NCI-H187 (cell line): ENCODE measurements at regions not wholly inside any gene's neighbourhood (a gene's known extent, or its start where the extent isn't known, plus 50 kb on each side); places are given as distances from the start of the nearest gene placed in this dataset.

Source experiments
- DNase-seq, 2 experiments: peaks; one replicate each; lab custom pipeline; 2025; lab: John Stamatoyannopoulos, UW

GRCh38 chr18:22253676-22254075, 84.3 kb downstream of the GATA6 start:
- no peak for DNase-seq

DNA sequence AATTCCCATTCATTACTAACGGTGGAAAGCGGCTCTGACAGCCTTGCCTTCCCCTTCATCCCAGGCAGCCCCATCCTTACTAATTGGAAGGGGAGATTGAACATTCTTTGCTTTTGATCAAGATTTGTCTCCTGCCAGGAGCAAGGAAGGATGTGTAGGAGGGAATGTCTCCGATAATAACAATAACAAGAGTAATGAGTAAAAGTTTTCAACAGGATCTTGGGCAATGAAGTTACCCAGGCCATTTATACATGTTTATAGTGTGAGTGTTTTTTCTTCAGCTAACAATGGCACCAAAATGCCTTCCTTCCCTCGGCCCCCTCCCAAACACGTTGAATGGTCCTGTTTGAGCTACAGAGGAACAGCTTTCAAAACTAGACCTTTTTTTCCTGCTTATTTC, 83.8 kb downstream of the GATA6 start:
- DNase-seq: no peak
